ENCODE measurements at regions not wholly inside any gene's neighbourhood (a gene's known extent, or its start where the extent isn't known, plus 50 kb on each side); places are given as distances from the start of the nearest gene placed in this dataset.
"Not testable (repeated sequence)": the region's sequence is repeated elsewhere in the genome, so short reads cannot be mapped to it uniquely, and the experiment has no call there.

DNA sequence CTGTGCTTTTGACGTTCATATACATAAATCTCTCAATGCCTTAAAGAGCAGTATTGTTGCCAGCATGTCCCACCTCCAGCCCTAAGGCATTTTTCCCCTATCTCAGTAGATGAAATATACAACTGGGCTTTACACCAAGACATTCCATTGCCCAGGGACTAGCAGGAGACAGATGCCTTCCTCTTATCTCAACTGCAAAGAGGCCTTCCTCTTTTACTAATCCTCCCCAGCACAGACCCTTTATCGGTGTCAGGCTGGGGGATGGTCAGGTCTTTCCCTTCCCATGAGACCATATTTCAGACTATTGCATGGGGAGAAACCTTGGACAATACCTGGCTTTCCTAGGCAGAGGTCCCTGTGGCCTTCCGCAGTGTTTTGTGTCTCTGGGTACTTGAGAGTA lies 1373.1 kb upstream of the DEFB115 start:
- TF ChIP-seq, protein P1, sequence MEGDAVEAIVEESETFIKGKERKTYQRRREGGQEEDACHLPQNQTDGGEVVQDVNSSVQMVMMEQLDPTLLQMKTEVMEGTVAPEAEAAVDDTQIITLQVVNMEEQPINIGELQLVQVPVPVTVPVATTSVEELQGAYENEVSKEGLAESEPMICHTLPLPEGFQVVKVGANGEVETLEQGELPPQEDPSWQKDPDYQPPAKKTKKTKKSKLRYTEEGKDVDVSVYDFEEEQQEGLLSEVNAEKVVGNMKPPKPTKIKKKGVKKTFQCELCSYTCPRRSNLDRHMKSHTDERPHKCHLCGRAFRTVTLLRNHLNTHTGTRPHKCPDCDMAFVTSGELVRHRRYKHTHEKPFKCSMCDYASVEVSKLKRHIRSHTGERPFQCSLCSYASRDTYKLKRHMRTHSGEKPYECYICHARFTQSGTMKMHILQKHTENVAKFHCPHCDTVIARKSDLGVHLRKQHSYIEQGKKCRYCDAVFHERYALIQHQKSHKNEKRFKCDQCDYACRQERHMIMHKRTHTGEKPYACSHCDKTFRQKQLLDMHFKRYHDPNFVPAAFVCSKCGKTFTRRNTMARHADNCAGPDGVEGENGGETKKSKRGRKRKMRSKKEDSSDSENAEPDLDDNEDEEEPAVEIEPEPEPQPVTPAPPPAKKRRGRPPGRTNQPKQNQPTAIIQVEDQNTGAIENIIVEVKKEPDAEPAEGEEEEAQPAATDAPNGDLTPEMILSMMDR (IDR thresholded peaks at IDR 0.05), result not testable (repeated sequence)
- not testable (repeated sequence) for TF ChIP-seq EP300, POLR2AphosphoS5, POLR2A (IDR thresholded peaks at IDR 0.05)
